K562 (cell line): ENCODE measurements at regions not wholly inside any gene's neighbourhood (a gene's known extent, or its start where the extent isn't known, plus 50 kb on each side); places are given as distances from the start of the nearest gene placed in this dataset.

ENCODE experiments used
- ATAC-seq: fragments of 200-7000 bp; cut with Tn5 transposase; 3 replicates; pipeline ENCODE4 v1.9.1; 2020; ENCODE audit warnings: moderate library complexity
- BruUV-seq: library from RNA; stranded (reverse); fragments of 400-500 nt; replicated peaks from 2 replicates; lab custom pipeline; 2021; lab: Mats Ljungman, UMichigan
- CTCF ChIA-PET: fragments of 300-600 bp; formaldehyde crosslinking; extraction: SDS; loops from one replicate; lab custom pipeline; 2021; ENCODE audit warnings: low intra/inter-chr PET ratio; lab: Yijun Ruan, JAX
- POLR2A ChIA-PET: fragments of 300-600, 350-650 bp; sonication (Branson Sonifier 250); formaldehyde crosslinking; extraction: SDS; loops from one replicate; lab custom pipeline; 2021; ENCODE audit warnings: antibody characterized with exemption, inconsistent platforms; lab: Yijun Ruan, JAX
- DNase-seq, 4 experiments: peaks; one replicate each; pipeline versions ENCODE4 v3.0.0 to v3.0.0-alpha.2; 2011 to 2018; ENCODE audit warnings: low spot score in 3 of 4, mixed read lengths in 3 of 4; ENCODE audit errors: extremely low read depth in 1 of 4
- FAIRE-seq: peaks from 2 replicates; lab custom pipeline; 2011; peaks lifted over from hg19 to GRCh38; lab: Jason Lieb, UNC
- H2AFZ ChIP-seq: 2 replicates; pipeline ENCODE4 v1.6.0; 2011; ENCODE audit warnings: low read depth, low read length, control low read depth, inconsistent platforms
- H3K27ac ChIP-seq: fragments of 200-600 bp; 3 replicates; pipeline ENCODE4 v1.8.0; 2011; ENCODE audit warnings: low read depth, mild to moderate bottlenecking, control low read depth, inconsistent platforms, low read length, moderate library complexity, mixed read lengths; ENCODE audit errors: extremely low read depth
- H3K27me3 ChIP-seq, 2 experiments: fragments of 300-600 bp in 1 of 2; 2 replicates in 1 of 2; 3 replicates in 1 of 2; pipeline versions ENCODE4 v1.6.0 to v1.8.0; 2011; ENCODE audit warnings: inconsistent platforms in 2 of 2, low read length in 2 of 2, mild to moderate bottlenecking in 1 of 2, mixed read lengths in 1 of 2, moderate library complexity in 1 of 2; ENCODE audit not compliant: control insufficient read depth in 2 of 2, insufficient read depth in 2 of 2
- H3K36me3 ChIP-seq: fragments of 300-600 bp; 3 replicates; pipeline ENCODE4 v1.8.0; 2011; ENCODE audit warnings: mild to moderate bottlenecking, low read length, inconsistent platforms; ENCODE audit not compliant: control insufficient read depth, insufficient read depth
- H3K4me1 ChIP-seq, 2 experiments: fragments of 200-600 bp in 1 of 2; replicated peaks in 1 of 2; 2 replicates in 1 of 2; 3 replicates in 1 of 2; pipeline versions ENCODE4 v1.5.1 to v1.8.0; 2011; ENCODE audit warnings: inconsistent platforms in 2 of 2, low read length in 2 of 2, mild to moderate bottlenecking in 1 of 2, mixed read lengths in 1 of 2, moderate library complexity in 1 of 2; ENCODE audit not compliant: control insufficient read depth in 2 of 2, insufficient read depth in 2 of 2
- H3K4me2 ChIP-seq: 2 replicates; pipeline ENCODE4 v1.6.1; 2011; ENCODE audit warnings: low read length, control low read depth, inconsistent platforms, mixed read lengths; ENCODE audit not compliant: insufficient read depth
- H3K4me3 ChIP-seq: fragments of 200-600 bp; sonication (generic), shearing (Covaris generic); 2 replicates; pipeline ENCODE4 v1.5.1; 2016; ENCODE audit warnings: control low read depth, inconsistent platforms
- H3K79me2 ChIP-seq: fragments of 200-600 bp; 3 replicates; pipeline ENCODE4 v1.8.0; 2011; ENCODE audit warnings: low read length, inconsistent platforms; ENCODE audit not compliant: control insufficient read depth, insufficient read depth
- H3K9ac ChIP-seq, 2 experiments: 2 replicates each; pipeline versions ENCODE4 v1.6.0 to v1.6.1; 2011; ENCODE audit warnings: low read depth in 2 of 2, low read length in 2 of 2, control low read depth in 1 of 2, inconsistent platforms in 1 of 2, mild to moderate bottlenecking in 1 of 2, mixed read lengths in 1 of 2; ENCODE audit not compliant: insufficient read depth in 1 of 2
- H3K9me1 ChIP-seq: one replicate; pipeline ENCODE4 v1.6.0; 2011; ENCODE audit warnings: inconsistent platforms, mild to moderate bottlenecking, low read length, moderate library complexity; ENCODE audit not compliant: control insufficient read depth, insufficient read depth
- H3K9me3 ChIP-seq: replicated peaks from 2 replicates; pipeline ENCODE4 v1.5.1; 2011; ENCODE audit warnings: low read depth, low read length, inconsistent platforms; ENCODE audit not compliant: control insufficient read depth, insufficient read depth
- H4K20me1 ChIP-seq: replicated peaks from 2 replicates; pipeline ENCODE4 v1.6.1; 2011; ENCODE audit warnings: low read length, inconsistent platforms, mixed read lengths; ENCODE audit not compliant: control insufficient read depth, insufficient read depth
- ADNP ChIP-seq: fragments of 200-800 bp; sonication (Bioruptor generic); IDR thresholded peaks from 2 replicates; pipeline ENCODE4 v1.6.1; 2016; ENCODE audit warnings: missing genetic modification characterization, missing compliant biosample characterization
- EWSR1 ChIP-seq: fragments of 450-650 bp; IDR thresholded peaks from 2 replicates; pipeline ENCODE4 v1.6.1; 2018; ENCODE audit warnings: borderline replicate concordance, mild to moderate bottlenecking, low read depth, moderate library complexity; ENCODE audit not compliant: partially characterized antibody
- EZH2 ChIP-seq: IDR thresholded peaks from 2 replicates; pipeline ENCODE4 v1.6.1; 2012; ENCODE audit warnings: low read depth, mild to moderate bottlenecking, inconsistent platforms, low read length, borderline replicate concordance
- FOXA3 ChIP-seq, 2 experiments: fragments of 450-650 bp in 1 of 2; sonication (generic) in 1 of 2; formaldehyde crosslinking; IDR thresholded peaks in 1 of 2; conservative IDR thresholded peaks in 1 of 2; 2 replicates each; pipeline versions ENCODE4 v1.4.0 to v1.8.0; 2020 to 2022; ENCODE audit warnings: mild to moderate bottlenecking in 2 of 2, missing genetic modification reagents in 1 of 2
- HMG20B ChIP-seq: fragments of 250-450 bp; sonication (Bioruptor Pico); IDR thresholded peaks from 2 replicates; pipeline ENCODE4 v1.5.0; 2021; ENCODE audit warnings: mild to moderate bottlenecking
- HNRNPLL ChIP-seq: fragments of 200-400 bp; formaldehyde crosslinking; IDR thresholded peaks from 2 replicates; pipeline ENCODE4 v1.6.1; 2017; ENCODE audit warnings: low read length, low read depth, mild to moderate bottlenecking; ENCODE audit not compliant: poor library complexity, severe bottlenecking
- ILF3 ChIP-seq: fragments of 450-650 bp; IDR thresholded peaks from 2 replicates; pipeline ENCODE4 v1.6.1; 2018; ENCODE audit warnings: antibody characterized with exemption, mild to moderate bottlenecking, moderate library complexity, borderline replicate concordance
- KDM1A ChIP-seq, 2 experiments: fragments of 450-650 bp; IDR thresholded peaks; 2 replicates each; pipeline ENCODE4 v1.6.1; 2016; ENCODE audit warnings: mild to moderate bottlenecking in 2 of 2
- MAFG ChIP-seq: fragments of 450-650 bp; conservative IDR thresholded peaks from 2 replicates; pipeline ENCODE4 v1.6.1; 2016; ENCODE audit warnings: missing genetic modification characterization, missing compliant biosample characterization
- MTA3 ChIP-seq: fragments of 450-650 bp; formaldehyde crosslinking; IDR thresholded peaks from 2 replicates; pipeline ENCODE4 v1.6.1; 2017; ENCODE audit warnings: mild to moderate bottlenecking, borderline replicate concordance
- NFIC ChIP-seq: fragments of 450-650 bp; IDR thresholded peaks from 2 replicates; pipeline ENCODE4 v1.6.1; 2017; ENCODE audit warnings: mild to moderate bottlenecking, inconsistent platforms
- PKNOX1 ChIP-seq: fragments of 450-650 bp; IDR thresholded peaks from 2 replicates; pipeline ENCODE4 v1.6.1; 2016
- TFAM ChIP-seq: fragments of 250-450 bp; sonication (Bioruptor Pico); conservative IDR thresholded peaks from 2 replicates; pipeline ENCODE4 v1.5.0; 2021; ENCODE audit warnings: mild to moderate bottlenecking, moderate library complexity
- ZNF140 ChIP-seq: fragments of 250-450 bp; sonication (Bioruptor Pico); IDR thresholded peaks from 2 replicates; pipeline ENCODE4 v1.8.0; 2021; ENCODE audit warnings: moderate library complexity, mild to moderate bottlenecking, inconsistent platforms
- ZNF282 ChIP-seq: sonication (generic); formaldehyde crosslinking; IDR thresholded peaks from 2 replicates; pipeline ENCODE4 v1.8.1; 2023; ENCODE audit warnings: missing genetic modification reagents
- ZNF778 ChIP-seq: fragments of 450-650 bp; formaldehyde crosslinking; IDR thresholded peaks from 2 replicates; pipeline ENCODE4 v1.4.0; 2020; ENCODE audit warnings: mild to moderate bottlenecking, moderate library complexity
- WGBS: fragments of 100-300 bp; shearing (Covaris generic); methylation state at CpG from one replicate; pipeline ENCODE4 v1.1.6; 2016; ENCODE audit warnings: low coverage, mixed read lengths; ENCODE audit not compliant: insufficient coverage; ENCODE audit errors: missing lambda C conversion rate; 5-methylcytosine and 5-hydroxymethylcytosine counted together
- in situ Hi-C: fragments of 300-500 bp; cut with MboI; formaldehyde crosslinking; loops from 4 replicates; pipeline ENCODE4 v1.15.0; 2018; ENCODE audit warnings: inconsistent platforms, mixed read lengths
- intact Hi-C: fragments of 100-400 bp; cut with micrococcal nuclease; formaldehyde crosslinking; loops from 2 replicates; pipeline ENCODE4 v1.14.2; 2022
- TF ChIP-seq, protein P1 (sequence below): fragments of 450-650 bp; IDR thresholded peaks from 2 replicates; pipeline ENCODE4 v1.6.1; 2014; ENCODE audit warnings: low read depth, mild to moderate bottlenecking, moderate library complexity, borderline replicate concordance

DNA sequence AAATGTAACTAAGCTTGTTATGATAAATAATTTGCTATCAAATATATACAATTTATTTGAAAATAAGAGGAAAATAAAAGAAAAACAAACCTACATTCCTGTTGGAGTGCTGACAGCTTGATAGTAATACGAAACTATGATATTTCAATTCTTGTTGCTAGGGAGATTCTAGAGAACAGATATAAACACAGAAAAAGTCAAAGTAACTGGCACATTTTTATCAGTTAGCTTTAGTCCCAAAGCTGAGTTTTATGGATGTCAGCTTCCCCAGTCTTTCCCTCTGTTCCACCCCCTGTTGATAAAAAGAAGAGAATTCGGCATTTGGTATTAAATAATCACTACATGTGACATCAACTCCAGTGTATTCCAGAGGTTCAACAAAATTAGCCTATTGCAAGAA is 1134.0 kb downstream of the XPNPEP1 start (continued):
- TF ChIP-seq, protein P1, sequence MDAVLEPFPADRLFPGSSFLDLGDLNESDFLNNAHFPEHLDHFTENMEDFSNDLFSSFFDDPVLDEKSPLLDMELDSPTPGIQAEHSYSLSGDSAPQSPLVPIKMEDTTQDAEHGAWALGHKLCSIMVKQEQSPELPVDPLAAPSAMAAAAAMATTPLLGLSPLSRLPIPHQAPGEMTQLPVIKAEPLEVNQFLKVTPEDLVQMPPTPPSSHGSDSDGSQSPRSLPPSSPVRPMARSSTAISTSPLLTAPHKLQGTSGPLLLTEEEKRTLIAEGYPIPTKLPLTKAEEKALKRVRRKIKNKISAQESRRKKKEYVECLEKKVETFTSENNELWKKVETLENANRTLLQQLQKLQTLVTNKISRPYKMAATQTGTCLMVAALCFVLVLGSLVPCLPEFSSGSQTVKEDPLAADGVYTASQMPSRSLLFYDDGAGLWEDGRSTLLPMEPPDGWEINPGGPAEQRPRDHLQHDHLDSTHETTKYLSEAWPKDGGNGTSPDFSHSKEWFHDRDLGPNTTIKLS = no peak
- TF ChIP-seq MAFG (tag) = no peak
- TF ChIP-seq FOXA3 (CRISPR knock-in tag; conservative IDR thresholded peaks at IDR 0.05 in 1 of 2, IDR thresholded peaks at IDR 0.05 in 1 of 2) = no peak

GRCh38 chr10:108788891-108789290 is 1134.4 kb downstream of the XPNPEP1 start:
- POLR2A ChIA-PET = no interaction called here
- Histone ChIP-seq H3K4me1 (no peaks in the 10 kb centered on the region), H3K9me3 (no peaks in the 10 kb centered on the region), H4K20me1 (no peaks in the 10 kb centered on the region), H3K27me3 (no peaks in the 10 kb centered on the region), H3K4me2 (no peak overlapping the region), H3K9me1 (no peaks in the 10 kb centered on the region), H3K4me3 (no peak overlapping the region)
- intact Hi-C loops = no loop called here
- ATAC-seq (no peak), FAIRE-seq (no peak)
- 9% methylated on average over 1 of the region's 1 CpG for WGBS
- TF ChIP-seq HMG20B (CRISPR knock-in tag) (no peak), ILF3 (no peak), ZNF140 (CRISPR knock-in tag) (no peak), EZH2 (no peak), MTA3 (no peak), TFAM (CRISPR knock-in tag) (no peak), KDM1A (IDR thresholded peaks at IDR 0.05) (no peak), ADNP (no peak), HNRNPLL (no peak), EWSR1 (no peak), NFIC (no peak), PKNOX1 (no peak), ZNF778 (no peak), ZNF282 (CRISPR knock-in tag) (no peak)
- TF ChIP-seq, all 486 proteins: peak for 0
- Histone ChIP-seq H3K79me2 (no peaks in the 10 kb centered on the region), H3K36me3 (no peaks in the 10 kb centered on the region), H3K27ac (no peak overlapping the region), H3K9ac (no peak overlapping the region), H2AFZ (no peak overlapping the region)
- CTCF ChIA-PET = no interaction called here
- in situ Hi-C loops = no loop called here
- no TSS peak for BruUV-seq
- no peak for DNase-seq
